Left lung (tissue), 4 donors: ENCODE measurements at regions not wholly inside any gene's neighbourhood (a gene's known extent, or its start where the extent isn't known, plus 50 kb on each side); places are given as distances from the start of the nearest gene placed in this dataset.
"Not testable (repeated sequence)": the region's sequence is repeated elsewhere in the genome, so short reads cannot be mapped to it uniquely, and the experiment has no call there.

Experiments used
- ATAC-seq: fragments of 200-7000 bp; cut with Tn5 transposase; one replicate; pipeline ENCODE4 v1.9.1; 2020; ENCODE audit warnings: moderate library complexity
- DNase-seq, 4 donors: peaks; one replicate each; pipeline ENCODE4 v3.0.0-alpha.2; 2013 to 2020
- H3K27ac ChIP-seq, 2 donors: fragments of 200-600 bp; sonication (generic) in 1 of 2; one replicate each; pipeline versions ENCODE4 v1.5.0 to v1.8.0; 2020 to 2021
- H3K27me3 ChIP-seq, 2 donors: fragments of 200-600 bp; sonication (generic) in 1 of 2; one replicate each; pipeline versions ENCODE4 v1.5.0 to v1.8.0; 2020 to 2021
- H3K36me3 ChIP-seq, 2 donors: fragments of 200-600 bp; sonication (generic) in 1 of 2; one replicate each; pipeline versions ENCODE4 v1.5.0 to v1.8.0; 2020 to 2021
- H3K4me1 ChIP-seq, 2 donors: fragments of 200-600 bp; one replicate each; pipeline ENCODE4 v1.8.0; 2021
- H3K4me3 ChIP-seq, 2 donors: fragments of 200-600 bp; sonication (generic) in 1 of 2; one replicate each; pipeline versions ENCODE4 v1.5.0 to v1.8.0; 2020 to 2021; ENCODE audit warnings: mild to moderate bottlenecking in 1 of 2
- H3K9me3 ChIP-seq, 2 donors: fragments of 200-600 bp; sonication (generic) in 1 of 2; one replicate each; pipeline versions ENCODE4 v1.5.0 to v1.8.0; 2020 to 2021
- intact Hi-C, 2 donors: fragments of 100-400 bp; cut with DNase I; formaldehyde crosslinking; loops; one replicate each; pipeline versions ENCODE4 v1.11.2 to v1.14.2; 2022
- TF ChIP-seq, protein P1 (sequence below), 2 donors: fragments of 200-600 bp; sonication (generic) in 1 of 2; IDR thresholded peaks; one replicate each; pipeline versions ENCODE4 v1.5.0 to v1.8.0; 2021; ENCODE audit warnings: antibody characterized with exemption in 2 of 2
- donor health status: DM: no; HTN: yes; CAD: no.
- donor health status: DM: no; HTN: no; CAD: no.

DNA sequence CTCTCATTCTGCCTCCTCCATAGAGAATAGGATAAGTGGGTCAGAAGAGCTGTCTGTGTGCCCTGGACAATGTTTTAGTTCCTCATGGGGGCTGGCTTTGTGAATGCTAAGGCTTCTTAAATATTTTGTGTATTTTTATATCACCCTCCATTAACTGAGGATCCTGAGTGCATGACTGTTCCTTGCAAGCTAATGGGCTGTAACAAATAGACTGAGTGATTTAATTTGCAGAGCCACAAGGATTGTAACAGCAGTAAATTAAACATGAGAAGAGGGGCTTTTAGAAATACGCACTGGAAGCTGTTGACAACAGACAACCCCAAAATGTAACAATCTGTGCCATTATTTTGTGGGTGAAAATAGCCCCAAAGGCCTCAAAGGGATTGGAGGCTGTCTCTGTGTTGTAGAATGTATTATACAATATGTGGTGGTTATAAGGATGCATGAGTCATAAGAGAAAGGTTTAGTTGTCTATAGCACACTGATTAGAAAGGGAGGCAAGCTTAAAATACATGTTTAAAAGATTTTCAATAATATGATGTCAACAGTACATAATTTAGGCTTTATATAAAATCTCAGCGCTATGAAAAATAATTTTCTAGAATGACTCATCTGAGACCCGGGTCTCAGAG lies 152.7 kb upstream of the ACTBL2 start:
- intact Hi-C loops, result no loop called here
- H3K4me3 ChIP-seq, result no peak overlapping the region
- no peaks in the 10 kb centered on the region for H3K27me3 ChIP-seq
- H3K36me3 ChIP-seq, result no peaks in the 10 kb centered on the region
- DNase-seq (no peak), ATAC-seq (no peak)
- no peak overlapping the region for H3K27ac ChIP-seq
- no peaks in the 10 kb centered on the region for H3K4me1 ChIP-seq
- H3K9me3 ChIP-seq, result no peaks in the 10 kb centered on the region
- TF ChIP-seq, protein P1, sequence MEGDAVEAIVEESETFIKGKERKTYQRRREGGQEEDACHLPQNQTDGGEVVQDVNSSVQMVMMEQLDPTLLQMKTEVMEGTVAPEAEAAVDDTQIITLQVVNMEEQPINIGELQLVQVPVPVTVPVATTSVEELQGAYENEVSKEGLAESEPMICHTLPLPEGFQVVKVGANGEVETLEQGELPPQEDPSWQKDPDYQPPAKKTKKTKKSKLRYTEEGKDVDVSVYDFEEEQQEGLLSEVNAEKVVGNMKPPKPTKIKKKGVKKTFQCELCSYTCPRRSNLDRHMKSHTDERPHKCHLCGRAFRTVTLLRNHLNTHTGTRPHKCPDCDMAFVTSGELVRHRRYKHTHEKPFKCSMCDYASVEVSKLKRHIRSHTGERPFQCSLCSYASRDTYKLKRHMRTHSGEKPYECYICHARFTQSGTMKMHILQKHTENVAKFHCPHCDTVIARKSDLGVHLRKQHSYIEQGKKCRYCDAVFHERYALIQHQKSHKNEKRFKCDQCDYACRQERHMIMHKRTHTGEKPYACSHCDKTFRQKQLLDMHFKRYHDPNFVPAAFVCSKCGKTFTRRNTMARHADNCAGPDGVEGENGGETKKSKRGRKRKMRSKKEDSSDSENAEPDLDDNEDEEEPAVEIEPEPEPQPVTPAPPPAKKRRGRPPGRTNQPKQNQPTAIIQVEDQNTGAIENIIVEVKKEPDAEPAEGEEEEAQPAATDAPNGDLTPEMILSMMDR (IDR thresholded peaks at IDR 0.05), result no peak

DNA sequence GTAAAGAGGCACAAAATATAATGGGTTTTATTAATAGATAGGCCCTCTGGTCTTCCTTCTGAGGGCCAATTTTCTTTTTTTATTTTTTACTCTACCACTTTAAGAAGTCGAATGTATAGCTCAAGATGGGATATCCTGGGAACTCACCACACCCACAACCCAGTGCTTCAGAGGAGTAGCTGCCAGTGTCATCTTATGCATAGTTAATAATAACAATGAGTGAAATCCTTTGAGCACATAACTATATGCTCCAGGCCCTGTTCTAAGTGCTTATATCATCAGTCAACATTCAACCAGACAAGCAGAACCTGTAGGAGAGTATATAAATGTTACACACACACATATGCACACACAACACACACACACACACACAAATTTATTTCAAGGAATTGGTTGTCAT lies 150.3 kb upstream of the ACTBL2 start:
- TF ChIP-seq, protein P1 (IDR thresholded peaks at IDR 0.05), result no peak
- DNase-seq (no peak), ATAC-seq (no peak)
- Histone ChIP-seq H3K36me3 (no peaks in the 10 kb centered on the region), H3K4me1 (no peaks in the 10 kb centered on the region), H3K4me3 (no peak overlapping the region), H3K27me3 (no peaks in the 10 kb centered on the region), H3K9me3 (no peaks in the 10 kb centered on the region), H3K27ac (no peak overlapping the region)
- intact Hi-C loops, result no loop called here

DNA sequence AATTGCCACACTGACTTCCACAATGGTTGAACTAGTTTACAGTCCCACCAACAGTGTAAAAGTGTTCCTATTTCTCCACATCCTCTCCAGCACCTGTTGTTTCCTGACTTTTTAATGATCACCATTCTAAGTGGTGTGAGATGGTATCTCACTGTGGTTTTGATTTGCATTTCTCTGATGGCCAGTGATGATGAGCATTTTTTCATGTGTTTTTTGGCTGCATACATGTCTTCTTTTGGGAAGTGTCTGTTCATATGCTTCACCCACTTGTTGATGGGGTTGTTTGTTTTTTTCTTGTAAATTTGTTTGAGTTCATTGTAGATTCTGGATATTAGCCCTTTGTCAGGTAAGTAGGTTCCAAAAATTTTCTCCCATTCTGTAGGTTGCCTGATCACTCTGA lies 148.5 kb upstream of the ACTBL2 start:
- H3K27ac ChIP-seq, DNase-seq, intact Hi-C loops, ATAC-seq, H3K4me1 ChIP-seq, H3K27me3 ChIP-seq, H3K36me3 ChIP-seq, H3K9me3 ChIP-seq, H3K4me3 ChIP-seq: not testable (repeated sequence)

DNA sequence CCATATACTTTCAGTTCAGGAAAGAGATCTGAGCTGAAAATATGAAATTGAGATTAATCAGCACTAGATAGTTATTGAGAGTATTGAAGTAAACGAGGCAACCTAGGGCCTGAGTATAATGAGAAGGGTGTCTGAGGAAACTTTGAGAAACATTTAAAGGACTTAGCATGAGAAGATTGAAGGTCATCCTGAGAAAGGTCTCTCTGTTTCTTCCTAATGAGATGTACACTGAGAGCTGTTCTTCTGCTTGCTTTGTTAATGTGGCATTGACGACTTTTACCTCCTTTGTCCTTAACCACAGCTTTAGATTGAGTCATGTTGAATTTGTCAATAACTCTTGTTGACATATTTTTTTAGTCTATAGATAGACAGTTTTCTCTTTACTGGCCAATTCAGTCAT lies 145.1 kb upstream of the ACTBL2 start:
- Histone ChIP-seq H3K4me1 (no peaks in the 10 kb centered on the region), H3K9me3 (no peaks in the 10 kb centered on the region), H3K36me3 (no peaks in the 10 kb centered on the region), H3K27ac (no peak overlapping the region), H3K27me3 (no peaks in the 10 kb centered on the region), H3K4me3 (no peak overlapping the region)
- TF ChIP-seq, protein P1 (IDR thresholded peaks at IDR 0.05), result no peak
- ATAC-seq, result no peak
- DNase-seq, result no peak
- intact Hi-C loops, result no loop called here

DNA sequence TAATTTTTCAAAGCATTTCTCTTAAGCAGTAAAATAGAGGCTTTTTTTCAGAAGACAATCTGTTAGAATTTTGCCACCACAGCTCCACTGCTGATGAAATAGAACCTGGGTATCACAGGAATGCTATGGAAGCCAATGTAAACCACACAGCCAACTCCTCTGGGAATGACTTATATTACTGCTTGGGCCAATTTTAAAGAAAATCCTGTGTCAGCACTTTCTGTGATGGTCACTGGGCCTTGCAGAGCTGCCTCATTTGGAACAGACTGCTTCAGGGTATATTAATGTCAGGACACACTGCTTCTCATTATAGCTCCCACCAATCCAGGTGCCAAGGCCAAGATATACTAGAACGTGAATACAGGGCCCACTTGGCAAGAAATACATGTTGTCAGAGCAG lies 144.1 kb upstream of the ACTBL2 start:
- DNase-seq (no peak), ATAC-seq (no peak)
- Histone ChIP-seq H3K4me1 (no peaks in the 10 kb centered on the region), H3K9me3 (no peaks in the 10 kb centered on the region), H3K27me3 (no peaks in the 10 kb centered on the region), H3K4me3 (no peak overlapping the region), H3K27ac (no peak overlapping the region), H3K36me3 (no peaks in the 10 kb centered on the region)
- TF ChIP-seq, protein P1 (IDR thresholded peaks at IDR 0.05), result no peak
- intact Hi-C loops, result no loop called here

DNA sequence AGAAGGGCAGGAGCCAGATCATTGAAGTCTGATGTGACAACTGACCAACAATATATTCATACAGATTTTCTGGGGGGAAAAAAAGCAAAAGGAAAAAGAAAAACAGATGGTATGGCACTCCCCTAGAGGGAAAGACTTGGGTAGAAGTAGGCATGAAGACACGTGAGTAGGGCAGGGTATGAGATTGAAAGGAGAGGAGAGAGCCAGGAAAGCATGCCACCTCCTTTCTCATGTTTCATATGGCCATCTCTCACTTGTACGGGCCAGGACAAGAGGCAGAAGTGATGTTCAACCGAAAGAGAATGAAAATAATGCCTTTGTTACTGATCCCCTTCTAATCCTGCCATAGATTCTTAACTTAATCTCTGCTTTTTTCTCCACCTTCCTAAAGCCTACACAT lies 139.0 kb upstream of the ACTBL2 start:
- no peak overlapping the region for H3K27ac ChIP-seq
- no peaks in the 10 kb centered on the region for H3K9me3 ChIP-seq
- no peaks in the 10 kb centered on the region for H3K4me1 ChIP-seq
- H3K27me3 ChIP-seq, result no peaks in the 10 kb centered on the region
- intact Hi-C loops, result no loop called here
- DNase-seq (no peak), ATAC-seq (no peak)
- H3K4me3 ChIP-seq, result no peak overlapping the region
- H3K36me3 ChIP-seq, result no peaks in the 10 kb centered on the region
- TF ChIP-seq, protein P1 (IDR thresholded peaks at IDR 0.05), result no peak
